ENCODE measurements at regions not wholly inside any gene's neighbourhood (a gene's known extent, or its start where the extent isn't known, plus 50 kb on each side); places are given as distances from the start of the nearest gene placed in this dataset.
"Not testable (repeated sequence)": the region's sequence is repeated elsewhere in the genome, so short reads cannot be mapped to it uniquely, and the experiment has no call there.

DNA sequence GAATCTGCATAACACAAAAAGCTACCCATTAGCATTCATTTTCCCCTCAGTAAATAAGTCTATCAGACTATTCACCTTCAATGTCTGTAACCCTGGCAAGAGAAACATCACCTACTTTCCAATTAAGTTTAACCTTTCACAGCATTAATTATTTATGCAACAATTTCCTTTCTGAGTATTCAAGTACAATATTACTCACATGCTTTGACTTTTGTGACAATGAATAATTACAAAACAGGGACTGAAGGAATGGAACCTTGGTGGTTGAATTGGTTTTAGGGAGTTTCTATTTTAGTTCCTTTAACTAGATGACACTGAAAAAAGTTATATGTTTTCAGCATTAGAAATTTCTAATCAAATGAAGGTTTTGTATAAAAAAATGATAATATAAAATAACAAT, 932.3 kb upstream of the EPHA5 start:
- no peak for DNase-seq (ENCODE audit: low read depth)

DNA sequence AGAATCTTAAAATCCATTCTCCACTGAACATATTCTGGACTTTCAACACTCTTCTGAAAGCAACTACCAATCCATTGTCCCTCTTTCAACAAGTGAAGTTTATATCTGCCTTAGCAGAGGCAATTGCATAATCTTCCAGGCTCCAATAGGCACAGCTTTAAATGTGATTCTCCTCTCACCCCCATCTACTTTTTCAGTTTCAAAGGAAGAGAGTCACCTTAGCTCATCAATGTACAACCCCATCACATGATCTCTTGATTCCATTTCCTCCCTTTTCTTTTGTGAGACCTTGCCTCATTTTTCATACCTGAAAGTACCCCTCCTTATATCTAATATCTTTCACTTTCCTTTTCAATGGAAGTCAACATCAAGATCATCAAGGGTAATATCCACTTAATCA, 921.7 kb upstream of the EPHA5 start:
- no peak for DNase-seq (ENCODE audit: low read depth)

DNA sequence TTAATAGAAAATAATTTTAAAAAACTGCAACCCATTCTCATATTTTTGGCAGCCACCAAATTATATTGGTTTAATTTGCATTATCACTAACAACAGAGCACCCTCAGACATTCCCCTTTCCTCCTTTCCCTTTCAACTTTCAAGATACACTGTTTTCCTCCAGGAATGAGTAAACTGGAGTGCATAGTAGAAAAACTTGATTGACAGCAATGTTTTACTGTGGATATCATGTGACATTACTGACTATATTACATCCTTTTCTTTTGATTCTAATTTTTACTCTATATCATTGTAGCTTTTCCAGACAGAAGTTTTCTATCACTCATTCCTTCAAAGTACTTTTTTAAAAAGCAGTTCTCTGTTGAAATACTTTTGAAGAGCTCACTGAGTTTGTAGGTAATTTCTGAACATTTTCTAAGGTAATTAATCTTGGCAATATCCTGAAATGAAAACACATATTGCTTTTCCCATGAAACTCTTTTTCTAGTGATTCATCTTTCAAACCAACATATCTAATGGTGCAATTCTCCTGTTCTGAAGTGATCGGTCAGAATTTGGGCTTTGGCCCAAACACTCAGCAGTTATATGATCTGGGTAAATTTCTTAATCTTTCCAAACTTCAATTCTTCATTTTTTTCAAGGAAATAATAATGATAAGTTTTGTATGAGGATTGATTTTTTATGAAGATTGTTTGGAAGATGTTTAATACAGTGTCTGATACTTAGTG, 920.4 kb upstream of the EPHA5 start:
- no peak for DNase-seq (ENCODE audit: low read depth)

DNA sequence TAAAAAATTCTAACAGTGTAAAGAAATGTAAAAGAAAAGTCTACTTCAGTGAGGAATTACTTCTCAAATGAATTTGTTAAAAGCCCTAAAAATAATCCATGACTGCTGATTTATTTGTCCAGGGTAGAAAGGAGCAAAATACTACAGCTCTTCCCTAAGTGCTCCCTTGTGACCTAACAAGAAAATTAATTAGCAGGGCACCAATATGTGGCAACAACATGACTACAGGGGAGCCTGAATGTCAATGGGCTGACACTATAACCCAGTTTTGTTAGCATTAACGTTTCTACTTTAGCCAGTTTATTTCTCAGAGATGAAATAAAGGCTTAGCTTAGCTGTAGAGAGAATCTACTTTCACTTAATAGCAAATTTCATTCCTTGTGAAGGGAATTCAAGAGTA, 918.9 kb upstream of the EPHA5 start:
- DNase-seq (ENCODE audit: low read depth): no peak

DNA sequence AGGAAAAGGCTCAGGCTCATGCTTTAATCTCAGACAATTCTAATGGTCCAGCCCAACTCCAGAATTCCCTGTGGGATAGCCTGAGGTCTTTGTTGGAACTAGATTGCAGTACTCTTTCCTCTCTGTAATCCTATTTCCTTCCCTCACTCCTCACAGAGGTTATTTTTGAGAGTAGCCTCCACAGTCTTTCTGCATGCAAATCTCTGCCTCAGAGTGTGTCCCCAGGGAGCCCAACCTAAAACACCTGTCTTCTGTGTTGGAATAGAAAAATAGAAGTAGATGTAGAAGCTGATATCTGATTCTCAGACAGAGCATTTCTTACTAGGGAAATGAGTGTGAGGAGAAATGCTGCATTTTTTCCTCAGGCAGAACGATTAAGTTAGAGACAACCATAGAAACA, 915.5 kb upstream of the EPHA5 start:
- DNase-seq (ENCODE audit: low read depth): no peak

DNA sequence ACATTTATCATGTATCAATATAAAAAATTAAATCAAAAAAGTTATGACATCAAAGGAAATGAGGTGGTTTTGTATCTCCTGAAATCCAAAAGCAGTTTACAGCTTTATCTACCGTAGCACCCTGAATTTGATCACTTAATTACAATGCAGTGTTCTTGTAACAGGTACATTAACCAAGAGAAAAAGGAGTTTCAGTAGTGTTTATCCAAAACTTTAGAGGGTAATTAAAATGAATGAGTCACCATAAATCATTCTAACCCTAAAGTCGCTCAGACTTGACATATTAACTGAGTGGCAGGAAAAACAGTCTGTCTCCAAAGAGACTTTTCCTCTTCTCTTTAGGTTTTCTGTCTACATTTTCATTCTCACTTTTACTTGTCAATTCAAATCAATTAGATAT, 907.6 kb upstream of the EPHA5 start:
- no peak for DNase-seq (ENCODE audit: low read depth)

DNA sequence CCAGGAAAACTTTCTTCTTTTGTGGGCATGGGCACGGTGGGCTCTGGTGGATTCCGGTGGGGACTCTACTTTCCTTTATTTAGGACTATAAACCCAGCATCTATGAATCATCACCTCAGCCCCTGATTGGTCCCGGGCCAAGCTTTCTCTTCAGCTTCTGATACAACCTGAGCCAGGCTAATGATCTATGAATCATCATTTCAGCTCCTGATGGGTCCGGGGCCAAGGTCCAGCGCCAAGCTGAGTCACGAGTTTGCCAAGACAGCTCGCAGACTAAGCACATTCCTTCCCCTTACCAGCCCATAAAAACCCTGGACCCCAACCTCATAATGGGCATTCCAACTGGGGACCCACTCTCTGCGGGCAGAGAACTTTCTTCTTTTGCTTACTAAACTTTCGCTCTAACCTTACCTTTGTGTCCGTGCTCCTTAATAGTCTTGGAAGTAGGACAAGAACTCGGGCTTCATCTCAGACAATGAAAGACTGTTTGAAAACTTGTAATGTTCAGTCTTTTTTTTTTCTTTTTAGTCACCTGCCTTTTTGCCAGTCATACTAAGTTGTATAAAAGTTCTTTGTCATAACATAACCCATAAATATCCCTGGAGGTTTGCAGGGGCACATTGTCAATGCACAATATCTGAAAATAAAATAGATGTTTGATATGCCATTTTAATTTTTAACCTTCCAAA, 904.9 kb upstream of the EPHA5 start:
- DNase-seq (ENCODE audit: low read depth): no peak

DNA sequence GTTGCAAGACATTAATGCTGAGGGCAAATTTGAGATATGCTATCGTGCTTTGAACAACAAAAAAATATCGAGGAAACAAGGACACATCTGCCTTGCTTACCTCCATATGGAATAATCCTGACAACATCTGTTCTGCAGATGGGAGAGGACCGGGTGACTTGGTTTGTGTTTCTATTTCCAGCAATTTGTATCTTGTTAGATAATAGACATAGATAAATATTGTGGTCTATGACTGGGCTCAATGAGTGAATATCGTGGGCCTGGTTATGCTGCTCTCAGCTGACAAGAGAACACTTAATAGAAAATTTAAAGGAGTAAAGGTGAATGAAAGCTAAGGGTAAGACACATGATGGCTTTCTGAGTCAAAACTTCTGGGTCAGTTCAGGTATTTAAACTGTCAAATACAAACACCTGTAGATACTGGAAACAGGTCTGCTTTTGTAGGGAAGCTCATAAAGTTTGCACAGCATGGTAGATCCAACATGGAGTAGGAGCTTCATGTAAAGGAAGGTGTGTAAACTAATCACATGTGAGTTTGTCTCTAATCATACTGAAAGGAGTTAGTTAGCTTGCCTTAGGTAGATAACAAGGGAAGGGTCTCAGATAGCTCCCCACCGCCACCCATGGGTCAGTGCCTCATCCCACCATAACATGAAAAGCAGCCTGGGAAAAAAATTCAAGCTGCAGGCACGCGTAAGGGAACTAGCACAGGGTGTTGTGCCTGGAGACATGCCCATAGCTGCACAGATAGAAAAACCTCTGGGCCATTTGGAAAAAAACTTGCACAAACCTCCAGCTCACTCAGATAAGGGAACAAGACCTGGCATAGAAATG, 904.1 kb upstream of the EPHA5 start:
- no peak for DNase-seq (ENCODE audit: low read depth)

DNA sequence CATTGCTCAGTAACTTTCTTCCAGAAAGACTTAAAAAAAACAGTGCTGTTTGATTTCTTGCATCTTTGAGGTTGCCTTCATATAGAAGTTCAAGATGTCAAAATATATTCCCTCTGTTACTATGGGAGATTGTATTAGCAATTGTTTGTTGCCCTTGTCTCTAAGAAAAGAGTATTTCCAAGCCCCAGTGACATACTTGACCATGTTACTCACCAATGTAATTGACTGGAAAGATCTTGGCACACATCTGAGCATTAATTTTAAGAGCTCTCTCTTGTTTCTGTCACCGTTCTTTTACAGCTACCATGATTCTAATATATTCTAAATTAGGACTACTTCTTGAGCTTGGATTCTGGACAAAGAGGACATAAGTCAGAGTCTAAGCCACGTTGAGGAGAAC, 902.7 kb upstream of the EPHA5 start:
- DNase-seq (ENCODE audit: low read depth): no peak

DNA sequence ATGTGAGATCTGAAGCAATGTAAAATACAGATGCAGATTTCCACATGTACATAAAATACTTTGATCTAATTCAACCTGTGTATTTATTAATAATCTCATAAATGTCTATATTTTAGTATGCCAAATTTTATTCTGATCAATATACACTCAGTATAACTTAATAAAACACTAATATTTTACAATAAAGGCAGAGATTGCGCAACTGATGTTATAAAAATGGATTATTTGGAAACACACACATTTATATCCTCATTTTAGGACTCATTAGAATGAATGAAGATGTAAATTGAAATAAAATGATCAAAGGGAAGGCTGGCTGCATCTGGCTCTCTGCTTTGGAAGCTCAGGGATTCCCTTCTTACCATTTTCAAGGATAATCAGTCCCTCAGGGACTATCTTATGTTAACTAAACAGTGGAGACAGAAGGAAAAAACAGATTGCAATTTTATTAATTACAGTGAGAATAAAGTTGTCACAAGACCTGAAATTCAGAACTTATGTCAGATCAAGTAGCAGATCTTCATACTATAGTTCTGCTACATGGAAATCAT, 900.9 kb upstream of the EPHA5 start:
- no peak for DNase-seq (ENCODE audit: low read depth)

DNA sequence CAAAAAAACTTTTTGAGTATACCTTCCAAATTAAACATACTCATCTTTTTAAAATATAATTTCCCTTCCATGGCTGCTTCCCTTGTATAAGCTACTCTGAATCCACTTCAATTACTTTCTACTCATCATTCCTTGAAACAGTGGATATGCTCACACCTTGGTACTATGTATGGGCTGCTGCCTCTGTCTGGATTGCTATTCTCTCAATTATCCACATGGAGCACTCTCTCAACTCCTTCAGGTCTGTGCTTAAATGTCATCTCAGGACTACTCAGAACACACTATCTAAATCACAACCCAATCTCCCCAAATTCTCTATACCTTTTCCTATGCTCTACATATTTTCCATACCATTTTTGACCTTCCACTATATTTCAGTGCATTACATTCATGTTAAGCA, 898.9 kb upstream of the EPHA5 start:
- DNase-seq (ENCODE audit: low read depth): no peak

DNA sequence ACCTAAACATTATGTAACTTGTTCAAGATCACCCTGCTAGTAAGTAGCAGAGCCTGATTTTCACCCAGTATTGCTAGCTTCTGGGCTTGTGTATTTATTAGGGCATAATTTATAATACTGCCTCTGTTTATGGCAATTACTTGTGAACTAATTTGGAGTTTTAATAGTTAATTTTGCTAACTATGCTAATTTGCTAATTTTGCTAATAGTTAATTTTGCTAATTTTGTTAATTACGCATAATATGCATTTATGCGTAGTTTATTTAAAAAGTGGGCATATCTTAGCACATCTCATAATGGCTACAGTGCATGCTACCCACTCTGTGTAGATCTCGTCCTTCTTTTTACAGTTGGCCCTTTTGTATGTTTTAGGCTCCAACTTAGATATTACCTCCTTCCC, 898.1 kb upstream of the EPHA5 start:
- no peak for DNase-seq (ENCODE audit: low read depth)

DNA sequence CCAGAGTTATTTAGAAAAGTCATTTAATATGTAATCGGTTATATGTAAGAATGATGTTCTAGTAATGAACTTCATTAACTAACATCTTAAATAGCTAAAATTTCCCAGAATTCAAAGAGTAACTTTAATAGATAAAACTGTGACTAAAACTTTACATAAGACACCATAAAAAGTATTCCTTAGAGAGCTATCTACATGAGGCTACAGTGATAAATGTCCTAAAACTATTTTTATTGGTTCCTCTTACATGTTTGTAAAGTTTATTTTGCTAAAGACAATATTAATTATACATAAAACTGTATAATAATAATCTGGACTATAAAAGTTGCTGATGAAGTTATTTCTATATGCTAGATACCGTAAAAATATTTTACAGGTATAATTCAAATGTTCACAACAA, 897.7 kb upstream of the EPHA5 start:
- no peak for DNase-seq (ENCODE audit: low read depth)

DNA sequence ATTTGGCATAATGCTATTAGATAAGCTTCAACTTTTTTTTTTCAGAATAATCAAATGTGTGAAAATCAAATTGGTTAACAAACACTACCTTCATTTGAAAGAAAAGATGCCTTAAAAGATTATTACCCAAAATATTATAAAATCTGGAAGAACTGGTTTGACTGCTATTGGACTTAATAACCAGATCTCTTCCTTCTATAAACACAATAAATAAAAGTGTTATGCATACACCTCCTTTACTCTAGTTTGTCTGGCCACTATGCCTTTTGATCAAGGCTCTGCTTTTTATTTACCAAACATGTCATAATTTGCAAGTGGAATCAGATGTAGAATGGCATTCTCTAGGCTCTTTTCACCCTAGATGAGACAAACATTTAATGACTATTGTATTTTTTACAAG, 897.3 kb upstream of the EPHA5 start:
- no peak for DNase-seq (ENCODE audit: low read depth)

DNA sequence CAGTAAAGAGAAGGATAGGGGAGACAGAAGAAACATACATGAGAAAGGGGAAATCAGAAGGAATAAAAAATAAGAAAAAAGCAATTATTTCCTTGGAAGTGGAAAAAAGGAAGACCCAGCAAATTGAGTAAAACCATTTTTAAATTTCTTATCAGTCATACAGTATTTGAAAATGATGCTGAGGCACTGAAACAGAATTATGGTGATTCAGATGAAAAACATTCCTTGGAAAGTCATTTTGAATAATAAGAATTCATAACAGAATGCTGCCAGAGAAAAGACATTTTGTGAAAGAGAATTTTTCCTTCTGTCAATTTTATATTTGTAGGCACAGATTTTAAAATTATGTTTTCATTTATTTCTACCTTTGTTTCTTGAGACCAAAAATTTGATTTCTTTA, 895.5 kb upstream of the EPHA5 start:
- no peak for DNase-seq (ENCODE audit: low read depth)

DNA sequence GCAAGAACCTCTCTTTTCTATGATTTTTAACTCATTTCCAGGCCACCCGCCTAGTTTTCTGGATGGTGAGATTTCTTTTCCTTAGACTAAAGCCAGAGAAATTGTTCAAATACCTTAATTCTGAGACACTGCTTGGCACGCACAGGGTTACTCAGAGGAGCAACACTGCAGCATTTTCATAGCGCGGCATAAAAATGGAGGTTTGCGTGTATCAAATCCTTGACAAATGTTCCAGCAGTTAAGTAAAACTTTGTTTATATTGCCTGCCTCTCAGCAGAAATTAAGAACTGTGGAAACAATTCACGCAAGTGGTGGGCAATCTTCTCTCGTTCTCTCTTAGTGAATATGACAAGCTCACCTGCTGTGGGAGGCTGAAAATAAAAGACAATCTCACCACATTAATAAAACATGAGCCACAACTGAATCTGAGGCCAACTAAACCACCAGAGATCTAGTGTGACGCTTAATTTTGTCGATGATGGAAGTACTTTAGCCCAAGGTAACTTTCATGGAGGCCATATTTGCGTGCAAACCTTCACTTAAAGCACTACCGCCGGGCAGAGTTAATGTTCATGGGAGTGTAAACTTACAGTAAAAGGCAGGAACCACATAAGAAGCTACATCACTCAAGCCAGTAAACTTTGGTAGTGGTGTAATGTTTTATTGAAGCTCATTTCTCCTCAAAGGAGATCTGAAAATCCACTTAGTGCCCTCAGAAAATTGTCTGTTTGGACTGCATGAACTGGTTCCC, 894.8 kb upstream of the EPHA5 start:
- no peak for DNase-seq (ENCODE audit: low read depth)

DNA sequence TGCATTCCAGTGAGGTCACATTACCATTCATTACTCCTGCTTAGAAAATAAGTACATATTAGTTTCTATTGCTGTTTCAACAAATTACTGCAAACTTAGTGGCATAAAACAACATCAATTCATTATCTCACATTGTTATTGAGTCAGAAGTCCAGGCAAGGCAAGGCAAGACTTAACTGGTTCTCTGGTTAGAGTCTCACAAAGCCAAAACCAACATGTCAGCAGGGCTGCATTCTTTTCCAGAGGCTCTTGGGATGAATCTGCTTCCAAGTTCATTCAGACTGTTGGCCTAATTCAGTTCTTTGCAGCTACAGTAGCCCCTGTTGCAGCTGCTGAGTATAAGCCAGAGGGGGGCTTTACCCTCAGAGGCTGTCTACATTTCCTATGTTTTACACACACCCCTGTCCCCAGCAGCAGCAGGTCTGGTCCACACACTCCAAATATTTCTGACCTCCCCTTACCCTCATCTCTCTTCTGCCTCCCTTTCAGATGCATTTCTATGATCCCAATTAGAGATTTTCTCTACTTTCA, 892.1 kb upstream of the EPHA5 start:
- DNase-seq (ENCODE audit: low read depth): no peak

DNA sequence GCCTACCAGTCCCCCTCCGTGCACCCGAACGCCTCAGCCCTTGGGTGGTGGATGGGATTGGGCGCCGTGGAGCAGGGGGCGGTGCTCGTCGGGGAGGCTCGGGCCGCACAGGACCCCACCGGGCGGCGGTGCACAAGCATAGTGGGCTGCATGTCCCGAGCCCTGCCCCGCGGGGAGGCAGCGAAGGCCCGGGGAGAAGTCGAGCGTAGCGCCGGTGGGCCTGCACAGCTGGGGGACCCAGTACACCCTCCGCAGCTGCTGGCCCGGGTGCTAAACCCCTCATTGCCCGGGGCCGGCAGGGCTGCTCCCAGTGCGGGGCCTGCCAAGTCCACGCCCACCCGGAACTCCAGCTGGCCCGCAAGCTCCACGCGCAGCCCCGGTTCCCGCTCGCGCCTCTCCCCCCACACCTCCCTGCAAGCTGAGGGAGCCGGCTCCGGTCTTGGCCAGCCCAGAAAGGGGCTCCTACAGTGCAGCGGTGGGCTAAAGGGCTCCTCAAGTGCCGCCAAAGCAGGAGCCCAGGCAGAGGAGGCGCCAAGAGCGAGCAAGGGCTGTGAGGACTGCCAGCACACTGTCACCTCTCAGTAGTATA, 891.3 kb upstream of the EPHA5 start:
- not testable (repeated sequence) for DNase-seq (ENCODE audit: low read depth)

DNA sequence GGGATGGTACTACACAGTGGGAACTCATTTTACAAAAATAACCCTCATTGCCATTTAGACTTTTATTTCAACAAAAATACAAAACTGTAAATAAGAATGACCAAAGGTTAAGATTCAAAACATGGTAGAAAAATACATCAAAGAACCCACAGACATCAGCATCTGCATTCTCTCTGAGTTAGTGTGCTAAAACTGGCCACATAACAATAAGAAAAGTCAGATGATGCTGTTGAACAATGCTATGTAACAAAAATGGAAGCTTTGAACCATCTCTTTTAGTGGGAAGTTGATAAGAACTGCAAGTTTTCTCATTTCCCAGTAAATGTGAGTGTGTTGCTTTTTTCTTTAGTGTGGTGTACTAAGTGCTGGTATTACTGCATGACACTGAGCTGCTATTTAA, 888.4 kb upstream of the EPHA5 start:
- no peak for DNase-seq (ENCODE audit: low read depth)

DNA sequence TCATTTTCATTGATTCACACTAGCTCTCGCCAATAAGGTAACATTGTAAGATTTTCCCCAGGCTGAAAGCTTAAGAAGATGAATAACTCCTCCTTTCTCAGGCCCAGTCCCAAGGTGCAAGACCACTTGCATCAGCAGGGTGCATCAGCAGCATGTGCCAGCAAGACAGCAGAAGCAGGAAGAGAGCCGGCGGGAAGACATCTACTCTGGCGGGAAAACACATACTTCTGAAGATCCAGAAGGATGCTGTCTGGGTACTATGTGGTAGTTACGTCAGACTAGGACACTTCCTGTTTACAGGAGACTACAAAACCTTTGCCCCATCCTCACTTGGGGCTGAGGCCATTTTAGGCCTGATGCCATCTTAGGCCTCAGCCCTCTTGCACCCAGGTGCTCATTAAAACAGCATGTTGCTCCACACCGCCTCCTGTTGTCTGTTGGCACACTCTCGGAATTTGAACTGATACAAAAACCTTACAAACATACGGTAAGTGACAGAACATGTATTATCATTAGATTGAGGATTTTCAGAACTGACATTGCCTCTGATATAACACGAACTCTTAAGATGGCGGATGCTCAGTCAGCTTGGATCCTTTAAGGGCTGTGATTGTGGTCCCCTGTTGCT, 886.5 kb upstream of the EPHA5 start:
- DNase-seq (ENCODE audit: low read depth): no peak

DNA sequence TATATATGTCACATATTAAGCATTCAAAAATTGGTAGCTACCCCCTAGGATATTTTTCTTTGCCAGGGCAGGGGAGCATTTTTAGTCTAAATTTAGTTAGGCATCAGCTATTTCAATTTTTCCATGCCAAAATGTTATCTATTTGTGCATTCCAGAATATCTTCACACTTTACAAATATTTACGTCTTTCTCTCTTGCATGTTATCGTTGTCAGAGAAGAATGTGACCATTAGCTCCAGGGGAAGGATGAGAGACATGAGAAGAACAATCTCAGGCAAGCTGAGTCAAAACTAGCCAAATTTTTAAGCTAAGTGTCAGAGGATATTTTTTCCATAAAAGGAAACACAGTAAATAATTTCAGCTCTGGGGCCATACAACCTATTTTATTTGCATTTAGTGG, 885.0 kb upstream of the EPHA5 start:
- no peak for DNase-seq (ENCODE audit: low read depth)
